Spleen (tissue), 7 donors: ENCODE measurements at regions not wholly inside any gene's neighbourhood (a gene's known extent, or its start where the extent isn't known, plus 50 kb on each side); places are given as distances from the start of the nearest gene placed in this dataset.

ENCODE experiments used
- CTCF ChIP-seq, 11 experiments: fragments of 200-600 bp in 7 of 11; fragments of 450-650 bp in 4 of 11; sonication (generic) in 4 of 11; IDR thresholded peaks in 8 of 11; conservative IDR thresholded peaks in 3 of 11; 1 replicate in 7 of 11; 2 replicates in 4 of 11; pipeline versions ENCODE4 v1.4.0 to v1.8.0; 2016 to 2021; ENCODE audit warnings: antibody characterized with exemption in 11 of 11, inconsistent platforms in 4 of 11, mild to moderate bottlenecking in 1 of 11
- POLR2AphosphoS5 ChIP-seq, 3 donors: sonication (generic); formaldehyde crosslinking; IDR thresholded peaks; one replicate each; pipeline ENCODE4 v1.5.1; 2017; ENCODE audit warnings: antibody characterized with exemption in 3 of 3
- donor health status: DM: no; HTN: no; CAD: no; lungs with moderate emphysema.
- donor health status: DM: no; HTN: no; CAD: no.
- donor health status: DM: no; HTN: no; CAD: no.

DNA sequence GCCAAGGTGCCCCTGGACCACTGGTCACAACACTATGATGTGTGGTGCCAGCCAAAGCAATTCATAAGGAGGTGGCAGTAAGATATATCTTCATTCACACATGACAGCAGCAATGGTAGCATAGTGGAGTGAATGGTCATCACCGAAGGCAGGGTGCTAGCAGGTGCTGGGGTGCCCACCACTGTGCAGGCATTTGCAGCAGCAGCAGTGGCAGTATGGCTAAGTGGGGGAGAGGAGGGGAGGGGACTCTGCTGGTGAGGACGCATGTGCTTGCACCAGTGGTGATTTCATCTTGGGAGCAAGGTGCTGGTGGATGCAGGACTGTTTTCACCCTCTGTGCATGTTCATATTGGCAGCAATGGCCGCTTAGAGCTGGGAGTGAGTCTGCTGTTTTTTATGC is 419.1 kb upstream of the KLHL4 start:
- TF ChIP-seq CTCF (IDR thresholded peaks at IDR 0.05 in 8 of 11, conservative IDR thresholded peaks at IDR 0.05 in 3 of 11) (no peak), POLR2AphosphoS5 (IDR thresholded peaks at IDR 0.05) (no peak)
